ENCODE measurements at regions not wholly inside any gene's neighbourhood (a gene's known extent, or its start where the extent isn't known, plus 50 kb on each side); places are given as distances from the start of the nearest gene placed in this dataset.
A peak's percentile ranks its signal among the peaks of the same experiment; 100 is the strongest.

DNA sequence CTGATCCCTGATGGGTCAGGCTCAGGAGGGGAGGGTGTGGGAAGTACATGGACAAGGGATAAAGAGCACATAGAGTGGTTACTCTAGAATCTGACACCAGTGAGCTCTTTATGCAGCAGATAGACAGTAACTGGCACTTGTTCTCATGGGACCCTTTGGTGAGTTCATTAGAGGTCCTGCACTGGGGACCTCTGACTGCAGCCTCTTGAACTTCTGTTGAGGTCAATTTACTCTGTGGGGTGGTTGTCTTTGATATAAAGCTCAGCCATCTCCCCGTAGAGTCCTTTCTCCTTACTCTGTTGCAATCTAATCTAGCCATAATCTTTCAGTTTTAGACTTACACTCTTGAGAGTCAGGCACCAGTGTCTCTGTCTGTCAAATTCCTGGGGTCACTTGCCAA, 222.4 kb downstream of the GPAT3 start (continued):
- TF ChIP-seq CEBPB (tag; IDR thresholded peaks at IDR 0.05) (0 out of 2 replicates have a peak, but pooled peaks have one; percentile 27), TAL1 (IDR thresholded peaks at IDR 0.05) (peak; percentile 45; the same call in 1 of the 2 replicates), ZNF133 (CRISPR knock-in tag; IDR thresholded peaks at IDR 0.05) (no peak), ARID1B (IDR thresholded peaks at IDR 0.05) (peak; percentile 67), SMAD3 (CRISPR knock-in tag; conservative IDR thresholded peaks at IDR 0.05) (no peak), CBFA2T2 (conservative IDR thresholded peaks at IDR 0.05) (peak; percentile 58), NR4A1 (CRISPR knock-in tag; IDR thresholded peaks at IDR 0.05) (no peak), NR4A1 (tag; IDR thresholded peaks at IDR 0.05) (0 out of 2 replicates have a peak, but pooled peaks have one; percentile 48), NCOA1 (IDR thresholded peaks at IDR 0.05; ENCODE audit: low read depth) (no peak), E2F5 (CRISPR knock-in tag; IDR thresholded peaks at IDR 0.05) (no peak), ZNF76 (CRISPR knock-in tag; IDR thresholded peaks at IDR 0.05; ENCODE audit: borderline replicate concordance) (no peak), SIN3A (IDR thresholded peaks at IDR 0.05; ENCODE audit: borderline replicate concordance in 2 of 2, control insufficient read depth in 1 of 2, low read depth in 2 of 2, low read length in 2 of 2) (no peak), POLR2B (IDR thresholded peaks at IDR 0.05; ENCODE audit: low read depth, partially characterized antibody) (no peak), SNRNP70 (optimal IDR thresholded peaks at IDR 0.05; ENCODE audit: low read depth, low read length) (no peak), POLR2AphosphoS5 (IDR thresholded peaks at IDR 0.05; ENCODE audit: control insufficient read depth, insufficient read depth, low read depth, low read length) (no peak), STAT5A (IDR thresholded peaks at IDR 0.05; ENCODE audit: borderline replicate concordance, low read length) (0 out of 2 replicates have a peak, but pooled peaks have one; percentile 7), PKNOX1 (IDR thresholded peaks at IDR 0.05) (0 out of 2 replicates have a peak, but pooled peaks have one; percentile 26), KLF1 (tag; IDR thresholded peaks at IDR 0.05) (no peak)
- TF ChIP-seq, protein P1, sequence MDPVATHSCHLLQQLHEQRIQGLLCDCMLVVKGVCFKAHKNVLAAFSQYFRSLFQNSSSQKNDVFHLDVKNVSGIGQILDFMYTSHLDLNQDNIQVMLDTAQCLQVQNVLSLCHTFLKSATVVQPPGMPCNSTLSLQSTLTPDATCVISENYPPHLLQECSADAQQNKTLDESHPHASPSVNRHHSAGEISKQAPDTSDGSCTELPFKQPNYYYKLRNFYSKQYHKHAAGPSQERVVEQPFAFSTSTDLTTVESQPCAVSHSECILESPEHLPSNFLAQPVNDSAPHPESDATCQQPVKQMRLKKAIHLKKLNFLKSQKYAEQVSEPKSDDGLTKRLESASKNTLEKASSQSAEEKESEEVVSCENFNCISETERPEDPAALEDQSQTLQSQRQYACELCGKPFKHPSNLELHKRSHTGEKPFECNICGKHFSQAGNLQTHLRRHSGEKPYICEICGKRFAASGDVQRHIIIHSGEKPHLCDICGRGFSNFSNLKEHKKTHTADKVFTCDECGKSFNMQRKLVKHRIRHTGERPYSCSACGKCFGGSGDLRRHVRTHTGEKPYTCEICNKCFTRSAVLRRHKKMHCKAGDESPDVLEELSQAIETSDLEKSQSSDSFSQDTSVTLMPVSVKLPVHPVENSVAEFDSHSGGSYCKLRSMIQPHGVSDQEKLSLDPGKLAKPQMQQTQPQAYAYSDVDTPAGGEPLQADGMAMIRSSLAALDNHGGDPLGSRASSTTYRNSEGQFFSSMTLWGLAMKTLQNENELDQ (CRISPR knock-in tag; IDR thresholded peaks at IDR 0.05; ENCODE audit: borderline replicate concordance): no peak
- TF ChIP-seq, protein P2, sequence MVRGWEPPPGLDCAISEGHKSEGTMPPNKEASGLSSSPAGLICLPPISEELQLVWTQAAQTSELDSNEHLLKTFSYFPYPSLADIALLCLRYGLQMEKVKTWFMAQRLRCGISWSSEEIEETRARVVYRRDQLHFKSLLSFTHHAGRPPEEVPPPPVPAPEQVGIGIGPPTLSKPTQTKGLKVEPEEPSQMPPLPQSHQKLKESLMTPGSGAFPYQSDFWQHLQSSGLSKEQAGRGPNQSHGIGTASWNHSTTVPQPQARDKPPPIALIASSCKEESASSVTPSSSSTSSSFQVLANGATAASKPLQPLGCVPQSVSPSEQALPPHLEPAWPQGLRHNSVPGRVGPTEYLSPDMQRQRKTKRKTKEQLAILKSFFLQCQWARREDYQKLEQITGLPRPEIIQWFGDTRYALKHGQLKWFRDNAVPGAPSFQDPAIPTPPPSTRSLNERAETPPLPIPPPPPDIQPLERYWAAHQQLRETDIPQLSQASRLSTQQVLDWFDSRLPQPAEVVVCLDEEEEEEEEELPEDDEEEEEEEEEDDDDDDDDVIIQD (CRISPR knock-in tag; IDR thresholded peaks at IDR 0.05): no peak

Data from K562 (cell line).